H1 (cell line): ENCODE measurements at regions not wholly inside any gene's neighbourhood (a gene's known extent, or its start where the extent isn't known, plus 50 kb on each side); places are given as distances from the start of the nearest gene placed in this dataset.

Experiments used
- CBX5 ChIP-seq: fragments of 300-800, 300-1000 bp; sonication (generic); IDR thresholded peaks from 2 replicates; pipeline ENCODE4 v1.7.1; 2016; ENCODE audit warnings: antibody characterized with exemption, low read length, low read depth
- CEBPB ChIP-seq: IDR thresholded peaks from 2 replicates; pipeline ENCODE4 v1.6.1; 2012; ENCODE audit warnings: low read depth, low read length
- EP300 ChIP-seq, 2 experiments: IDR thresholded peaks; 1 replicate in 1 of 2; 2 replicates in 1 of 2; pipeline ENCODE4 v1.6.1; 2011 to 2012; ENCODE audit warnings: low read depth in 2 of 2, low read length in 2 of 2, mild to moderate bottlenecking in 2 of 2, borderline replicate concordance in 1 of 2, inconsistent platforms in 1 of 2, moderate library complexity in 1 of 2

GRCh38 chr10:9147475-9147874 is 1093.0 kb downstream of the GATA3 start (continued):
- no peak for TF ChIP-seq CEBPB
- no peak for TF ChIP-seq CBX5
- no peak for TF ChIP-seq EP300 (IDR thresholded peaks at IDR 0.05; ENCODE audit: borderline replicate concordance in 1 of 2, low read depth in 2 of 2, low read length in 2 of 2)
